K562 (cell line): ENCODE measurements at regions not wholly inside any gene's neighbourhood (a gene's known extent, or its start where the extent isn't known, plus 50 kb on each side); places are given as distances from the start of the nearest gene placed in this dataset.

Source experiments
- ATAC-seq: fragments of 200-7000 bp; cut with Tn5 transposase; 3 replicates; pipeline ENCODE4 v1.9.1; 2020; ENCODE audit warnings: moderate library complexity
- BruUV-seq: library from RNA; stranded (reverse); fragments of 400-500 nt; replicated peaks from 2 replicates; lab custom pipeline; 2021; lab: Mats Ljungman, UMichigan
- CTCF ChIA-PET: fragments of 300-600 bp; formaldehyde crosslinking; extraction: SDS; loops from one replicate; lab custom pipeline; 2021; ENCODE audit warnings: low intra/inter-chr PET ratio; lab: Yijun Ruan, JAX
- POLR2A ChIA-PET: fragments of 300-600, 350-650 bp; sonication (Branson Sonifier 250); formaldehyde crosslinking; extraction: SDS; loops from one replicate; lab custom pipeline; 2021; ENCODE audit warnings: antibody characterized with exemption, inconsistent platforms; lab: Yijun Ruan, JAX
- DNase-seq, 4 experiments: peaks; one replicate each; pipeline versions ENCODE4 v3.0.0 to v3.0.0-alpha.2; 2011 to 2018; ENCODE audit warnings: low spot score in 3 of 4, mixed read lengths in 3 of 4; ENCODE audit errors: extremely low read depth in 1 of 4
- FAIRE-seq: peaks from 2 replicates; lab custom pipeline; 2011; peaks lifted over from hg19 to GRCh38; lab: Jason Lieb, UNC
- H2AFZ ChIP-seq: 2 replicates; pipeline ENCODE4 v1.6.0; 2011; ENCODE audit warnings: low read depth, low read length, control low read depth, inconsistent platforms
- H3K27ac ChIP-seq: fragments of 200-600 bp; 3 replicates; pipeline ENCODE4 v1.8.0; 2011; ENCODE audit warnings: low read depth, mild to moderate bottlenecking, control low read depth, inconsistent platforms, low read length, moderate library complexity, mixed read lengths; ENCODE audit errors: extremely low read depth
- H3K27me3 ChIP-seq, 2 experiments: fragments of 300-600 bp in 1 of 2; 2 replicates in 1 of 2; 3 replicates in 1 of 2; pipeline versions ENCODE4 v1.6.0 to v1.8.0; 2011; ENCODE audit warnings: inconsistent platforms in 2 of 2, low read length in 2 of 2, mild to moderate bottlenecking in 1 of 2, mixed read lengths in 1 of 2, moderate library complexity in 1 of 2; ENCODE audit not compliant: control insufficient read depth in 2 of 2, insufficient read depth in 2 of 2
- H3K36me3 ChIP-seq: fragments of 300-600 bp; 3 replicates; pipeline ENCODE4 v1.8.0; 2011; ENCODE audit warnings: mild to moderate bottlenecking, low read length, inconsistent platforms; ENCODE audit not compliant: control insufficient read depth, insufficient read depth
- H3K4me1 ChIP-seq, 2 experiments: fragments of 200-600 bp in 1 of 2; replicated peaks in 1 of 2; 2 replicates in 1 of 2; 3 replicates in 1 of 2; pipeline versions ENCODE4 v1.5.1 to v1.8.0; 2011; ENCODE audit warnings: inconsistent platforms in 2 of 2, low read length in 2 of 2, mild to moderate bottlenecking in 1 of 2, mixed read lengths in 1 of 2, moderate library complexity in 1 of 2; ENCODE audit not compliant: control insufficient read depth in 2 of 2, insufficient read depth in 2 of 2
- H3K4me2 ChIP-seq: 2 replicates; pipeline ENCODE4 v1.6.1; 2011; ENCODE audit warnings: low read length, control low read depth, inconsistent platforms, mixed read lengths; ENCODE audit not compliant: insufficient read depth
- H3K4me3 ChIP-seq: fragments of 200-600 bp; sonication (generic), shearing (Covaris generic); 2 replicates; pipeline ENCODE4 v1.5.1; 2016; ENCODE audit warnings: control low read depth, inconsistent platforms
- H3K79me2 ChIP-seq: fragments of 200-600 bp; 3 replicates; pipeline ENCODE4 v1.8.0; 2011; ENCODE audit warnings: low read length, inconsistent platforms; ENCODE audit not compliant: control insufficient read depth, insufficient read depth
- H3K9ac ChIP-seq, 2 experiments: 2 replicates each; pipeline versions ENCODE4 v1.6.0 to v1.6.1; 2011; ENCODE audit warnings: low read depth in 2 of 2, low read length in 2 of 2, control low read depth in 1 of 2, inconsistent platforms in 1 of 2, mild to moderate bottlenecking in 1 of 2, mixed read lengths in 1 of 2; ENCODE audit not compliant: insufficient read depth in 1 of 2
- H3K9me1 ChIP-seq: one replicate; pipeline ENCODE4 v1.6.0; 2011; ENCODE audit warnings: inconsistent platforms, mild to moderate bottlenecking, low read length, moderate library complexity; ENCODE audit not compliant: control insufficient read depth, insufficient read depth
- H3K9me3 ChIP-seq: replicated peaks from 2 replicates; pipeline ENCODE4 v1.5.1; 2011; ENCODE audit warnings: low read depth, low read length, inconsistent platforms; ENCODE audit not compliant: control insufficient read depth, insufficient read depth
- H4K20me1 ChIP-seq: replicated peaks from 2 replicates; pipeline ENCODE4 v1.6.1; 2011; ENCODE audit warnings: low read length, inconsistent platforms, mixed read lengths; ENCODE audit not compliant: control insufficient read depth, insufficient read depth
- ATF6 ChIP-seq: sonication (generic); formaldehyde crosslinking; IDR thresholded peaks from 2 replicates; pipeline ENCODE4 v1.4.0; 2020; ENCODE audit warnings: mild to moderate bottlenecking, missing genetic modification reagents
- BCLAF1 ChIP-seq, 2 experiments: fragments of 450-650 bp in 1 of 2; IDR thresholded peaks; 2 replicates each; pipeline ENCODE4 v1.6.1; 2011 to 2017; ENCODE audit warnings: low read depth in 2 of 2, antibody characterized with exemption in 1 of 2, borderline replicate concordance in 1 of 2, low read length in 1 of 2, mild to moderate bottlenecking in 1 of 2, mixed read lengths in 1 of 2; ENCODE audit not compliant: control insufficient read depth in 1 of 2
- CBFA2T2 ChIP-seq: fragments of 450-650 bp; conservative IDR thresholded peaks from 2 replicates; pipeline ENCODE4 v1.6.1; 2017; ENCODE audit warnings: mild to moderate bottlenecking
- CCNT2 ChIP-seq: IDR thresholded peaks from 2 replicates; pipeline ENCODE4 v1.6.1; 2011; ENCODE audit warnings: borderline replicate concordance, low read depth, mild to moderate bottlenecking, moderate library complexity, mixed read lengths, low read length; ENCODE audit not compliant: insufficient read length; ENCODE audit errors: extremely low read depth
- HDGF ChIP-seq: fragments of 450-650 bp; IDR thresholded peaks from 2 replicates; pipeline ENCODE4 v1.6.1; 2016
- IRF9 ChIP-seq: fragments of 450-650 bp; IDR thresholded peaks from 2 replicates; pipeline ENCODE4 v1.6.1; 2016; ENCODE audit warnings: missing biosample characterization, missing genetic modification characterization
- KLF6 ChIP-seq: fragments of 250-450 bp; sonication (Bioruptor Pico); IDR thresholded peaks from 2 replicates; pipeline ENCODE4 v1.4.0; 2020; ENCODE audit warnings: mild to moderate bottlenecking, moderate library complexity, borderline replicate concordance
- NCOR1 ChIP-seq: fragments of 450-650 bp; IDR thresholded peaks from 2 replicates; pipeline ENCODE4 v1.6.1; 2016; ENCODE audit warnings: mild to moderate bottlenecking, moderate library complexity
- NR2C2 ChIP-seq, 2 experiments: fragments of 200-800 bp in 1 of 2; sonication (Bioruptor generic) in 1 of 2; sonication (generic) in 1 of 2; formaldehyde crosslinking in 1 of 2; IDR thresholded peaks; 2 replicates each; pipeline versions ENCODE4 v1.6.1 to v1.8.0; 2016 to 2022; ENCODE audit warnings: mild to moderate bottlenecking in 1 of 2, missing compliant biosample characterization in 1 of 2, missing genetic modification characterization in 1 of 2, missing genetic modification reagents in 1 of 2
- RFX5 ChIP-seq: IDR thresholded peaks from 2 replicates; pipeline ENCODE4 v1.6.1; 2011; ENCODE audit warnings: low read depth, mild to moderate bottlenecking, improper control_type of control experiment, low read length
- WGBS: fragments of 100-300 bp; shearing (Covaris generic); methylation state at CpG from one replicate; pipeline ENCODE4 v1.1.6; 2016; ENCODE audit warnings: low coverage, mixed read lengths; ENCODE audit not compliant: insufficient coverage; ENCODE audit errors: missing lambda C conversion rate; 5-methylcytosine and 5-hydroxymethylcytosine counted together
- in situ Hi-C: fragments of 300-500 bp; cut with MboI; formaldehyde crosslinking; loops from 4 replicates; pipeline ENCODE4 v1.15.0; 2018; ENCODE audit warnings: inconsistent platforms, mixed read lengths
- intact Hi-C: fragments of 100-400 bp; cut with micrococcal nuclease; formaldehyde crosslinking; loops from 2 replicates; pipeline ENCODE4 v1.14.2; 2022

- TF ChIP-seq ATF6 = no peak
Measured at GRCh38 chr15:38074029-38074428, 139.6 kb downstream of the TMCO5A start (continued).

GRCh38 chr15:38075466-38075865 lies 141.0 kb downstream of the TMCO5A start:
- POLR2A ChIA-PET = interaction anchor here (0.7 to 1.1 kb wide), 3 partner anchors 9 to 138 kb away, joined by 3 read pairs; no protein-coding TSS in a partner anchor
- under 1% methylated on average over 5 of the region's 5 CpGs for WGBS
- Histone ChIP-seq H3K4me1 (peaks cover 0 to 8% of the 10 kb centered on the region in 2 experiments; a peak in 3 of 5 replicates), H3K9ac (no peak overlapping the region), H3K4me3 (no peak overlapping the region), H2AFZ (no peak overlapping the region), H4K20me1 (peaks cover 5% of the 10 kb centered on the region; the same call in 1 of the 2 replicates), H3K27ac (no peak overlapping the region), H3K36me3 (no peaks in the 10 kb centered on the region), H3K27me3 (peaks cover 34 to 35% of the 10 kb centered on the region in 2 experiments), H3K9me1 (no peaks in the 10 kb centered on the region), H3K4me2 (no peak overlapping the region), H3K9me3 (no peaks in the 10 kb centered on the region), H3K79me2 (no peaks in the 10 kb centered on the region)
- TF ChIP-seq RFX5 = no peak
- TF ChIP-seq KLF6 (CRISPR knock-in tag) = no peak
- no peak for TF ChIP-seq HDGF
- TF ChIP-seq BCLAF1 (IDR thresholded peaks at IDR 0.05; ENCODE audit: borderline replicate concordance in 1 of 2, control insufficient read depth in 1 of 2, low read depth in 2 of 2, low read length in 1 of 2) = no peak
- TF ChIP-seq CBFA2T2 = no peak
- no peak for TF ChIP-seq NCOR1
- TF ChIP-seq IRF9 = no peak
- no peak for TF ChIP-seq NR2C2 (CRISPR knock-in tag; IDR thresholded peaks at IDR 0.05)
- TF ChIP-seq NR2C2 (tag; IDR thresholded peaks at IDR 0.05) = no peak
- TF ChIP-seq CCNT2 = no peak
- in situ Hi-C loops (no loop called here), intact Hi-C loops (loop anchor here (10.0 kb wide), 1 partner anchor 279 kb away; no protein-coding TSS in a partner anchor)
- FAIRE-seq (no peak), ATAC-seq (no peak), DNase-seq (no peak)
- CTCF ChIA-PET = no interaction called here
- BruUV-seq = no TSS peak
